HEK293 (cell line): ENCODE measurements at regions not wholly inside any gene's neighbourhood (a gene's known extent, or its start where the extent isn't known, plus 50 kb on each side); places are given as distances from the start of the nearest gene placed in this dataset.

Experiments
- CTCF ChIA-PET: fragments of 350-600 bp; formaldehyde crosslinking; extraction: SDS; loops from one replicate; lab custom pipeline; 2021; ENCODE audit warnings: antibody characterized with exemption; lab: Yijun Ruan, JAX
- POLR2A ChIA-PET: fragments of 300-600 bp; formaldehyde crosslinking; extraction: SDS; loops from one replicate; lab custom pipeline; 2020; ENCODE audit warnings: antibody characterized with exemption, inconsistent platforms; lab: Yijun Ruan, JAX
- H3K27ac ChIP-seq: fragments of 200-500 bp; sonication (Bioruptor generic); 2 replicates; pipeline ENCODE4 v1.5.1; 2014; ENCODE audit warnings: low read depth, low read length, control low read depth, inconsistent platforms; ENCODE audit errors: extremely low read depth
- H3K36me3 ChIP-seq, 2 experiments: fragments of 200-500 bp in 1 of 2; sonication (Bioruptor generic) in 1 of 2; 1 replicate in 1 of 2; 2 replicates in 1 of 2; pipeline ENCODE4 v1.5.1; 2014 to 2017; ENCODE audit warnings: inconsistent platforms in 2 of 2, low read length in 2 of 2; ENCODE audit not compliant: control insufficient read depth in 2 of 2, insufficient read depth in 1 of 2
- H3K4me1 ChIP-seq: fragments of 200-500 bp; sonication (Bioruptor generic); 2 replicates; pipeline ENCODE4 v1.5.1; 2014; ENCODE audit warnings: mild to moderate bottlenecking, low read length, inconsistent platforms; ENCODE audit not compliant: control insufficient read depth, insufficient read depth
- H3K4me3 ChIP-seq: 2 replicates; pipeline ENCODE4 v1.5.1; 2011; ENCODE audit warnings: low read depth, mild to moderate bottlenecking, control low read depth, low read length, moderate library complexity
- H3K9me3 ChIP-seq: fragments of 200-500 bp; sonication (Bioruptor generic); 2 replicates; pipeline ENCODE4 v1.5.1; 2014; ENCODE audit warnings: low read depth, low read length, inconsistent platforms; ENCODE audit not compliant: control insufficient read depth, insufficient read depth
- BCL6B ChIP-seq: fragments of 450-650 bp; formaldehyde crosslinking; IDR thresholded peaks from 2 replicates; pipeline ENCODE4 v1.5.1; 2017; ENCODE audit warnings: missing biosample characterization, missing genetic modification characterization
- GLIS2 ChIP-seq: fragments of 450-650 bp; formaldehyde crosslinking; IDR thresholded peaks from 2 replicates; pipeline ENCODE4 v1.5.1; 2016; ENCODE audit warnings: missing biosample characterization, missing genetic modification characterization
- KLF1 ChIP-seq: fragments of 450-650 bp; formaldehyde crosslinking; IDR thresholded peaks from 2 replicates; pipeline ENCODE4 v1.5.1; 2016; ENCODE audit warnings: missing biosample characterization, missing genetic modification characterization
- KLF9 ChIP-seq: fragments of 450-650 bp; formaldehyde crosslinking; IDR thresholded peaks from 2 replicates; pipeline ENCODE4 v1.5.1; 2016; ENCODE audit warnings: missing biosample characterization, missing genetic modification characterization, low read depth
- MYNN ChIP-seq: fragments of 450-650 bp; formaldehyde crosslinking; IDR thresholded peaks from 2 replicates; pipeline ENCODE4 v1.5.1; 2016; ENCODE audit warnings: missing biosample characterization, missing genetic modification characterization, borderline replicate concordance
- ZBTB26 ChIP-seq: fragments of 450-650 bp; formaldehyde crosslinking; optimal IDR thresholded peaks from 2 replicates; pipeline ENCODE3; 2016; ENCODE audit warnings: missing biosample characterization, mild to moderate bottlenecking, missing genetic modification characterization
- ZFP37 ChIP-seq: fragments of 450-650 bp; formaldehyde crosslinking; IDR thresholded peaks from 2 replicates; pipeline ENCODE4 v1.5.1; 2016; ENCODE audit warnings: missing biosample characterization, missing genetic modification characterization
- ZFP41 ChIP-seq: fragments of 450-650 bp; formaldehyde crosslinking; IDR thresholded peaks from 2 replicates; pipeline ENCODE4 v1.5.1; 2016; ENCODE audit warnings: missing biosample characterization, missing genetic modification characterization, borderline replicate concordance
- ZFP69B ChIP-seq: fragments of 450-650 bp; formaldehyde crosslinking; IDR thresholded peaks from 2 replicates; pipeline ENCODE4 v1.5.1; 2016; ENCODE audit warnings: missing biosample characterization, missing genetic modification characterization
- ZNF10 ChIP-seq: fragments of 450-650 bp; formaldehyde crosslinking; IDR thresholded peaks from 2 replicates; pipeline ENCODE4 v1.5.1; 2017; ENCODE audit warnings: missing biosample characterization, missing genetic modification characterization
- ZNF19 ChIP-seq: fragments of 450-650 bp; formaldehyde crosslinking; IDR thresholded peaks from 2 replicates; pipeline ENCODE4; 2016; ENCODE audit warnings: missing biosample characterization, missing genetic modification characterization, low read depth
- ZNF292 ChIP-seq: fragments of 450-650 bp; formaldehyde crosslinking; IDR thresholded peaks from 2 replicates; pipeline ENCODE4 v1.5.1; 2016; ENCODE audit warnings: low read depth, missing biosample characterization, missing genetic modification characterization, borderline replicate concordance
- ZNF335 ChIP-seq: fragments of 450-650 bp; formaldehyde crosslinking; conservative IDR thresholded peaks from 2 replicates; pipeline ENCODE4 v1.5.1; 2016; ENCODE audit warnings: missing biosample characterization, missing genetic modification characterization
- ZNF391 ChIP-seq: fragments of 450-650 bp; formaldehyde crosslinking; IDR thresholded peaks from 2 replicates; pipeline ENCODE4 v1.5.1; 2016; ENCODE audit warnings: low read depth, missing biosample characterization, missing genetic modification characterization, borderline replicate concordance
- ZNF549 ChIP-seq: fragments of 450-650 bp; IDR thresholded peaks from 2 replicates; pipeline ENCODE4 v1.5.1; 2018; ENCODE audit warnings: missing biosample characterization, missing genetic modification characterization, mild to moderate bottlenecking, inconsistent platforms, moderate library complexity
- TF ChIP-seq, protein P1 (sequence below): fragments of 450-650 bp; formaldehyde crosslinking; IDR thresholded peaks from 2 replicates; pipeline ENCODE4 v1.5.1; 2016; ENCODE audit warnings: missing biosample characterization, missing genetic modification characterization, borderline replicate concordance

DNA sequence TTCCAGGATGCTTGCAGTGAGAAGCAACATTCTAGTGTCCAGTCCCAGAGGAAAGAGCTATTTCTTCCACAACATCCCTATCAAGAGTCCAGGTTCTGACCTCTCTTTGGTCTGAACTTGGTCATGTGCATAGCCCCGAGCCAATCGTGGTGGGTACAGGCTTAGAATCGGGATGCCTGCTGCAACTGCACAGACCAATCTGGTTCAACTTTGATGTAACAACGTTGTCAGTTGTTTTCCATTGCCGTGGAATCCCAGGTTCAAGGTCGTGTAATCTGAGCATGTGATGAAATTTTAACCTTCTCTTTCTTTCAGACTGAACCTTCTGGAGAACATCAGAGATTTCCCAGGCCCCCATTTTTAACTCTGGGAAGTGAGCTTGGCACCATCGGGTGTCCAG, 130.5 kb downstream of the ANKRD60 start (continued):
- no peak for TF ChIP-seq ZNF292 (tag by site-specific recombination)
- TF ChIP-seq KLF9 (tag by site-specific recombination), result no peak
- TF ChIP-seq, all 188 proteins: peak for 0

- no peak overlapping the region for H3K4me3 ChIP-seq
- no peak overlapping the region for H3K27ac ChIP-seq
- no peaks in the 10 kb centered on the region for H3K9me3 ChIP-seq
- no peaks in the 10 kb centered on the region for H3K4me1 ChIP-seq
- TF ChIP-seq KLF1 (tag by site-specific recombination), result no peak
- no peak for TF ChIP-seq BCL6B
- no peak for TF ChIP-seq ZNF335 (tag by site-specific recombination)
- no peak for TF ChIP-seq ZNF549
- no peak for TF ChIP-seq ZNF10
- TF ChIP-seq ZFP41, result no peak
- no peak for TF ChIP-seq GLIS2 (tag by site-specific recombination)
- no peak for TF ChIP-seq ZFP69B (tag by site-specific recombination)
- no peak for TF ChIP-seq ZBTB26
- no peak for TF ChIP-seq ZNF391 (tag by site-specific recombination)
- TF ChIP-seq, protein P1, sequence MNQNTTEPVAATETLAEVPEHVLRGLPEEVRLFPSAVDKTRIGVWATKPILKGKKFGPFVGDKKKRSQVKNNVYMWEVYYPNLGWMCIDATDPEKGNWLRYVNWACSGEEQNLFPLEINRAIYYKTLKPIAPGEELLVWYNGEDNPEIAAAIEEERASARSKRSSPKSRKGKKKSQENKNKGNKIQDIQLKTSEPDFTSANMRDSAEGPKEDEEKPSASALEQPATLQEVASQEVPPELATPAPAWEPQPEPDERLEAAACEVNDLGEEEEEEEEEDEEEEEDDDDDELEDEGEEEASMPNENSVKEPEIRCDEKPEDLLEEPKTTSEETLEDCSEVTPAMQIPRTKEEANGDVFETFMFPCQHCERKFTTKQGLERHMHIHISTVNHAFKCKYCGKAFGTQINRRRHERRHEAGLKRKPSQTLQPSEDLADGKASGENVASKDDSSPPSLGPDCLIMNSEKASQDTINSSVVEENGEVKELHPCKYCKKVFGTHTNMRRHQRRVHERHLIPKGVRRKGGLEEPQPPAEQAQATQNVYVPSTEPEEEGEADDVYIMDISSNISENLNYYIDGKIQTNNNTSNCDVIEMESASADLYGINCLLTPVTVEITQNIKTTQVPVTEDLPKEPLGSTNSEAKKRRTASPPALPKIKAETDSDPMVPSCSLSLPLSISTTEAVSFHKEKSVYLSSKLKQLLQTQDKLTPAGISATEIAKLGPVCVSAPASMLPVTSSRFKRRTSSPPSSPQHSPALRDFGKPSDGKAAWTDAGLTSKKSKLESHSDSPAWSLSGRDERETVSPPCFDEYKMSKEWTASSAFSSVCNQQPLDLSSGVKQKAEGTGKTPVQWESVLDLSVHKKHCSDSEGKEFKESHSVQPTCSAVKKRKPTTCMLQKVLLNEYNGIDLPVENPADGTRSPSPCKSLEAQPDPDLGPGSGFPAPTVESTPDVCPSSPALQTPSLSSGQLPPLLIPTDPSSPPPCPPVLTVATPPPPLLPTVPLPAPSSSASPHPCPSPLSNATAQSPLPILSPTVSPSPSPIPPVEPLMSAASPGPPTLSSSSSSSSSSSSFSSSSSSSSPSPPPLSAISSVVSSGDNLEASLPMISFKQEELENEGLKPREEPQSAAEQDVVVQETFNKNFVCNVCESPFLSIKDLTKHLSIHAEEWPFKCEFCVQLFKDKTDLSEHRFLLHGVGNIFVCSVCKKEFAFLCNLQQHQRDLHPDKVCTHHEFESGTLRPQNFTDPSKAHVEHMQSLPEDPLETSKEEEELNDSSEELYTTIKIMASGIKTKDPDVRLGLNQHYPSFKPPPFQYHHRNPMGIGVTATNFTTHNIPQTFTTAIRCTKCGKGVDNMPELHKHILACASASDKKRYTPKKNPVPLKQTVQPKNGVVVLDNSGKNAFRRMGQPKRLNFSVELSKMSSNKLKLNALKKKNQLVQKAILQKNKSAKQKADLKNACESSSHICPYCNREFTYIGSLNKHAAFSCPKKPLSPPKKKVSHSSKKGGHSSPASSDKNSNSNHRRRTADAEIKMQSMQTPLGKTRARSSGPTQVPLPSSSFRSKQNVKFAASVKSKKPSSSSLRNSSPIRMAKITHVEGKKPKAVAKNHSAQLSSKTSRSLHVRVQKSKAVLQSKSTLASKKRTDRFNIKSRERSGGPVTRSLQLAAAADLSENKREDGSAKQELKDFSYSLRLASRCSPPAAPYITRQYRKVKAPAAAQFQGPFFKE (tag by site-specific recombination), result no peak
- no peak for TF ChIP-seq MYNN (tag by site-specific recombination)
- TF ChIP-seq ZNF19 (tag by site-specific recombination), result no peak
- TF ChIP-seq ZFP37 (tag by site-specific recombination), result no peak
- TF ChIP-seq, all 188 proteins: peak for 0
- ChIA-PET POLR2A (no interaction called here), CTCF (interaction anchor here (3.0 kb wide), 1 partner anchor 10 kb away, joined by 15 read pairs; no protein-coding TSS in a partner anchor)
- H3K36me3 ChIP-seq, result no peaks in the 10 kb centered on the region
Measured at GRCh38 chr20:58097429-58097828, 131.0 kb downstream of the ANKRD60 start.
